ENCODE measurements at regions not wholly inside any gene's neighbourhood (a gene's known extent, or its start where the extent isn't known, plus 50 kb on each side); places are given as distances from the start of the nearest gene placed in this dataset.

DNA sequence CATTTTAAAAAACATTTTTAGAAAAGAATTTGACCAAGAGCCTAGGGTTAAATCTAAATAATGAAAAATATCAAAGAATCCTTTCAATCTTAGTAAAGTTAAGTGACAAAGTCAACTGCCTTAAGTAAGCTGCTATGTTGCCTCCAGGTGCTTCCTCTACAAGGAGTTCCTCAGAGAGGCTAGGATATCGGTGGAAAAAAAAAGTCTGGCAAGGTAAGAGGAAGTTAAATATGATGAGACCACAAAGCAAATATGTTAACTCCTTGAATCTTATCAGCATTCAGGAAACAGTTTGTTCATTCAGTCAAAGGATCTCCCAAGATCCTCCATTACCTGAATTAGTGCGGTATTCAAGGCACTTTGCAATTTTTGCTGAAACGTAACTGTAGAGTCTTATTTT, 563.5 kb downstream of the PTPRC start:
- TF ChIP-seq CTCF (IDR thresholded peaks at IDR 0.05; ENCODE audit: insufficient read depth, low read length, poor library complexity, severe bottlenecking) (no peak), EZH2phosphoT487 (conservative IDR thresholded peaks at IDR 0.05; ENCODE audit: low read length) (no peak)
